ENCODE measurements at regions not wholly inside any gene's neighbourhood (a gene's known extent, or its start where the extent isn't known, plus 50 kb on each side); places are given as distances from the start of the nearest gene placed in this dataset.

GRCh38 chr1:184825571-184825970 is 70.9 kb upstream of the EDEM3 start:
- no peak for TF ChIP-seq CTCF (IDR thresholded peaks at IDR 0.05)
- ATAC-seq (ENCODE audit: insufficient number of reproducible peaks, low FRiP score, low read depth) (no peak), DNase-seq (ENCODE audit: low spot score) (no peak)
- Histone ChIP-seq H3K4me3 (no peak overlapping the region), H3K4me1 (ENCODE audit: control insufficient read depth in 1 of 2, low read depth in 2 of 2) (peaks cover 43 to 92% of the 10 kb centered on the region in 2 donors), H3K9me3 (no peaks in the 10 kb centered on the region), H3K27ac (peak overlapping the region; percentile 74 to 86), H3K27me3 (replicated peaks; ENCODE audit: insufficient read depth) (no peaks in the 10 kb centered on the region), H3K36me3 (peaks cover 26% of the 10 kb centered on the region)

- H3K9me3 ChIP-seq = no peaks in the 10 kb centered on the region
- H3K27ac ChIP-seq = peak overlapping the region; percentile 74 to 86
- ATAC-seq (ENCODE audit: insufficient number of reproducible peaks, low FRiP score, low read depth) (no peak), DNase-seq (ENCODE audit: low spot score) (no peak)
- no peak overlapping the region for H3K4me3 ChIP-seq
- peaks cover 41 to 85% of the 10 kb centered on the region in 2 donors for H3K4me1 ChIP-seq (ENCODE audit: control insufficient read depth in 1 of 2, low read depth in 2 of 2)
- peaks cover 31% of the 10 kb centered on the region for H3K36me3 ChIP-seq
- H3K27me3 ChIP-seq (replicated peaks; ENCODE audit: insufficient read depth) = no peaks in the 10 kb centered on the region
- no peak for TF ChIP-seq CTCF (IDR thresholded peaks at IDR 0.05)
Observed at GRCh38 chr1:184824691-184825323, 70.1 kb upstream of the EDEM3 start.

GRCh38 chr1:184823080-184823479 is 68.4 kb upstream of the EDEM3 start:
- no peak for TF ChIP-seq CTCF (IDR thresholded peaks at IDR 0.05)
- Histone ChIP-seq H3K9me3 (no peaks in the 10 kb centered on the region), H3K27me3 (replicated peaks; ENCODE audit: insufficient read depth) (no peaks in the 10 kb centered on the region), H3K36me3 (peaks cover 34% of the 10 kb centered on the region), H3K27ac (peak overlapping the region; percentile 47 to 74), H3K4me3 (no peak overlapping the region), H3K4me1 (ENCODE audit: control insufficient read depth in 1 of 2, low read depth in 2 of 2) (peaks cover 37 to 67% of the 10 kb centered on the region in 2 donors)
- no peak for ATAC-seq (ENCODE audit: insufficient number of reproducible peaks, low FRiP score, low read depth)
- no peak for DNase-seq (ENCODE audit: low spot score)

GRCh38 chr1:184822267-184822666 is 67.6 kb upstream of the EDEM3 start:
- Histone ChIP-seq H3K36me3 (peaks cover 41% of the 10 kb centered on the region), H3K4me1 (ENCODE audit: control insufficient read depth in 1 of 2, low read depth in 2 of 2) (peaks cover 36 to 60% of the 10 kb centered on the region in 2 donors), H3K27me3 (replicated peaks; ENCODE audit: insufficient read depth) (no peaks in the 10 kb centered on the region), H3K4me3 (no peak overlapping the region), H3K27ac (peak overlapping the region; percentile 9 to 47), H3K9me3 (no peaks in the 10 kb centered on the region)
- no peak for TF ChIP-seq CTCF (IDR thresholded peaks at IDR 0.05)
- ATAC-seq (ENCODE audit: insufficient number of reproducible peaks, low FRiP score, low read depth) (no peak), DNase-seq (ENCODE audit: low spot score) (no peak)

- ATAC-seq (ENCODE audit: insufficient number of reproducible peaks, low FRiP score, low read depth) = no peak
- H3K27ac ChIP-seq = peak overlapping the region; percentile 9 to 47
- peaks cover 30 to 54% of the 10 kb centered on the region in 2 donors for H3K4me1 ChIP-seq (ENCODE audit: control insufficient read depth in 1 of 2, low read depth in 2 of 2)
Observed at GRCh38 chr1:184821658-184822057, 67.0 kb upstream of the EDEM3 start.

More at GRCh38 chr1:184821658-184822057, 67.0 kb upstream of the EDEM3 start:
- no peak for DNase-seq (ENCODE audit: low spot score)
- H3K36me3 ChIP-seq = peaks cover 45% of the 10 kb centered on the region
- no peak overlapping the region for H3K4me3 ChIP-seq
- TF ChIP-seq CTCF (IDR thresholded peaks at IDR 0.05) = no peak
- no peaks in the 10 kb centered on the region for H3K27me3 ChIP-seq (replicated peaks; ENCODE audit: insufficient read depth)
- no peaks in the 10 kb centered on the region for H3K9me3 ChIP-seq

Data from thoracic aorta (tissue), 2 donors.